Epithelial cell of proximal tubule (primary cell): ENCODE measurements at regions not wholly inside any gene's neighbourhood (a gene's known extent, or its start where the extent isn't known, plus 50 kb on each side); places are given as distances from the start of the nearest gene placed in this dataset.

Source experiments
- DNase-seq: peaks from one replicate; pipeline ENCODE4 v3.0.0-alpha.2; 2011; ENCODE audit warnings: low read depth
- H3K4me3 ChIP-seq: 2 replicates; pipeline ENCODE4 v1.5.1; 2011; ENCODE audit warnings: low read depth, mild to moderate bottlenecking, low read length
- TF ChIP-seq, protein P1 (sequence below): conservative IDR thresholded peaks from 2 replicates; pipeline ENCODE4 v1.5.1; 2012; ENCODE audit warnings: low read depth, mild to moderate bottlenecking, low read length

DNA sequence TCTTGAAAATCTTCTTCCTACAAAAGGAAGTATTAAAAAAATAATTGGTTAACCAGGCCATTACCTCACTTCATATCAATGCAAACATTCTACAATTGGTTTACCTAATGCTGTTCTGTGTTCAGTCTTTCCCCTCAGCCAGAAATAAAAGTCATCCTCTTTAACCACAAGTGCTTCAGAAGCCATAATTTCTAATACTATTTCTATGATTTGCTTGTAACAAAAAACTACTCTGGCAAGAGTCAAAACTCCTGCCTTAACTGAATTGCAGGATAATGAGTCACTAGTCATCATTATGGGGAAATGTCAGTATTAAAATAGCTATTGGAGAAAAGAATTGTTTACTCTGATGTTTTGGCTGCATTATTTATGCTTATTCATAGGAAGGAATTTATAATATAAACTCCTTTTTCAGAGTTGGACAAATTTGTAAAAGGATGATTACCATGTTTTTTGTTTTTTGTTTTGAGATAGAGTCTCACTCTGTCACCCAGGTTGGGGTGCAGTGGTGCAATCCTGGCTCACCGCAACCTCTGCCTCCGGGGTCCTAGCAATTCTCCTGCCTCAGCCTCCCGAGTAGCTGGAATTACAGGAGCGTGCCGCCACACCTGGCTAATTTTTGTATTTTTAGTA, 55.5 kb upstream of the ODAD2 start:
- DNase-seq: peak; percentile 20
- H3K4me3 ChIP-seq: no peak overlapping the region
- TF ChIP-seq, protein P1, sequence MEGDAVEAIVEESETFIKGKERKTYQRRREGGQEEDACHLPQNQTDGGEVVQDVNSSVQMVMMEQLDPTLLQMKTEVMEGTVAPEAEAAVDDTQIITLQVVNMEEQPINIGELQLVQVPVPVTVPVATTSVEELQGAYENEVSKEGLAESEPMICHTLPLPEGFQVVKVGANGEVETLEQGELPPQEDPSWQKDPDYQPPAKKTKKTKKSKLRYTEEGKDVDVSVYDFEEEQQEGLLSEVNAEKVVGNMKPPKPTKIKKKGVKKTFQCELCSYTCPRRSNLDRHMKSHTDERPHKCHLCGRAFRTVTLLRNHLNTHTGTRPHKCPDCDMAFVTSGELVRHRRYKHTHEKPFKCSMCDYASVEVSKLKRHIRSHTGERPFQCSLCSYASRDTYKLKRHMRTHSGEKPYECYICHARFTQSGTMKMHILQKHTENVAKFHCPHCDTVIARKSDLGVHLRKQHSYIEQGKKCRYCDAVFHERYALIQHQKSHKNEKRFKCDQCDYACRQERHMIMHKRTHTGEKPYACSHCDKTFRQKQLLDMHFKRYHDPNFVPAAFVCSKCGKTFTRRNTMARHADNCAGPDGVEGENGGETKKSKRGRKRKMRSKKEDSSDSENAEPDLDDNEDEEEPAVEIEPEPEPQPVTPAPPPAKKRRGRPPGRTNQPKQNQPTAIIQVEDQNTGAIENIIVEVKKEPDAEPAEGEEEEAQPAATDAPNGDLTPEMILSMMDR: no peak

DNA sequence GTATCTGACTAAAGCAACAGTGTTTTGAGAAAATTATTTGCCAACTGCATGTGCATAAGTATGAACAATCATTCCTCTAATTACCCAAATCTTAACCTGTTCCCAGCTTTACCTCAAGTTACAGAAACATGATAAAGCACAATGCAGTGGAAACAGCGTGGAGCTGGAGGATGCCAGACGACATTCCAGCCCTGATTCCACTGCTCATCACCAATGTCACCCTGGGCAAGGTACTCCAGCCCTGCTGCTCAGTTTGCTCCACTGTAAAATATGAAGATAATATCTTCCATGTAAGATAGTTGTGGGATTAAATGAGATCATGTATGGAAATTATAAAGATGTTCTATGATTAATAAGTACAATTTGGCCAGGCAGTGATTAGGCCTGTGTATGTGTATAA, 50.4 kb upstream of the ODAD2 start:
- no peak overlapping the region for H3K4me3 ChIP-seq
- DNase-seq: no peak
- TF ChIP-seq, protein P1: no peak
